ENCODE measurements at regions not wholly inside any gene's neighbourhood (a gene's known extent, or its start where the extent isn't known, plus 50 kb on each side); places are given as distances from the start of the nearest gene placed in this dataset.
"Not testable (repeated sequence)": the region's sequence is repeated elsewhere in the genome, so short reads cannot be mapped to it uniquely, and the experiment has no call there.

- Histone ChIP-seq H4K91ac (ENCODE audit: low read depth, low read length, poor library complexity) (no peak overlapping the region), H3K14ac (ENCODE audit: low read length) (no peak overlapping the region), H2BK15ac (ENCODE audit: low read length) (no peak overlapping the region), H3K18ac (ENCODE audit: low read length) (peak overlapping the region; percentile 50), H2AFZ (ENCODE audit: low read length) (no peak overlapping the region), H3K9me3 (replicated peaks in 1 of 2; ENCODE audit: control insufficient read depth in 2 of 2, insufficient read depth in 1 of 2, low read depth in 1 of 2, low read length in 2 of 2) (no peaks in the 10 kb centered on the region), H3K4me1 (ENCODE audit: control insufficient read depth in 2 of 2, insufficient read depth in 1 of 2, low read depth in 1 of 2, low read length in 2 of 2) (peaks cover 5 to 7% of the 10 kb centered on the region in 2 donors), H3K4me2 (ENCODE audit: insufficient read depth, low read length, poor library complexity, severe bottlenecking) (no peak overlapping the region), H3K9ac (ENCODE audit: low read depth, low read length, poor library complexity) (no peak overlapping the region), H3K27ac (replicated peaks; ENCODE audit: low read length) (no peak overlapping the region), H3K36me3 (replicated peaks in 1 of 2; ENCODE audit: control insufficient read depth in 2 of 2, insufficient read depth in 2 of 2, low read length in 2 of 2) (no peaks in the 10 kb centered on the region), H2BK5ac (ENCODE audit: low read length) (no peak overlapping the region), H3K4ac (ENCODE audit: low read length) (no peak overlapping the region), H3K79me1 (ENCODE audit: low read depth, low read length) (no peaks in the 10 kb centered on the region), H3K27me3 (ENCODE audit: control insufficient read depth in 3 of 3, insufficient read depth in 3 of 3, low read depth in 1 of 3, low read length in 3 of 3) (no peaks in the 10 kb centered on the region), H3K23ac (ENCODE audit: low read depth, low read length, poor library complexity) (no peak overlapping the region), H2AK5ac (ENCODE audit: low read depth, low read length) (no peak overlapping the region), H3K4me3 (ENCODE audit: low read length in 2 of 2) (no peak overlapping the region), H2BK120ac (ENCODE audit: low read depth, low read length) (no peak overlapping the region), H4K8ac (ENCODE audit: low read depth, low read length) (no peak overlapping the region), H2BK12ac (ENCODE audit: low read length) (no peak overlapping the region)
- WGBS, 2 donors (ENCODE audit: extremely low coverage in 2 of 2, insufficient read length in 2 of 2, insufficient replicate concordance in 1 of 2), result no CpG with 5 or more reads among the region's 19 CpGs
- DNase-seq (ENCODE audit: low spot score), result no peak
Observed at GRCh38 chr6:167219967-167220512, 62.3 kb upstream of the GPR31 start.

GRCh38 chr6:167221400-167222201 is 63.8 kb upstream of the GPR31 start:
- H2AFZ ChIP-seq (ENCODE audit: low read length), result no peak overlapping the region
- no peak for DNase-seq (ENCODE audit: low spot score)
- H2AK5ac ChIP-seq (ENCODE audit: low read depth, low read length), result peak overlapping the region; percentile 61
- H3K36me3 ChIP-seq (replicated peaks in 1 of 2; ENCODE audit: control insufficient read depth in 2 of 2, insufficient read depth in 2 of 2, low read length in 2 of 2), result no peaks in the 10 kb centered on the region
- H3K27me3 ChIP-seq (ENCODE audit: control insufficient read depth in 3 of 3, insufficient read depth in 3 of 3, low read depth in 1 of 3, low read length in 3 of 3), result no peaks in the 10 kb centered on the region
- peak overlapping the region; percentile 49 for H3K23ac ChIP-seq (ENCODE audit: low read depth, low read length, poor library complexity)
- no peak overlapping the region for H3K4me2 ChIP-seq (ENCODE audit: insufficient read depth, low read length, poor library complexity, severe bottlenecking)
- no peak overlapping the region for H3K14ac ChIP-seq (ENCODE audit: low read length)
- H2BK12ac ChIP-seq (ENCODE audit: low read length), result peak overlapping the region; percentile 52
- H4K8ac ChIP-seq (ENCODE audit: low read depth, low read length), result no peak overlapping the region
- H3K4me1 ChIP-seq (ENCODE audit: control insufficient read depth in 2 of 2, insufficient read depth in 1 of 2, low read depth in 1 of 2, low read length in 2 of 2), result peaks cover 7 to 18% of the 10 kb centered on the region in 2 donors
- H3K79me1 ChIP-seq (ENCODE audit: low read depth, low read length), result no peaks in the 10 kb centered on the region
- no CpG with 5 or more reads among the region's 19 CpGs for WGBS, 2 donors (ENCODE audit: extremely low coverage in 2 of 2, insufficient read length in 2 of 2, insufficient replicate concordance in 1 of 2)
- H4K91ac ChIP-seq (ENCODE audit: low read depth, low read length, poor library complexity), result peak overlapping the region; percentile 24
- H3K4ac ChIP-seq (ENCODE audit: low read length), result no peak overlapping the region
- no peak overlapping the region for H3K4me3 ChIP-seq (ENCODE audit: low read length in 2 of 2)
- peak overlapping the region; percentile 49 for H2BK5ac ChIP-seq (ENCODE audit: low read length)
- H3K9me3 ChIP-seq (replicated peaks in 1 of 2; ENCODE audit: control insufficient read depth in 2 of 2, insufficient read depth in 1 of 2, low read depth in 1 of 2, low read length in 2 of 2), result no peaks in the 10 kb centered on the region
- peak overlapping the region; percentile 84 for H3K18ac ChIP-seq (ENCODE audit: low read length)
- peak overlapping the region; percentile 76 for H2BK120ac ChIP-seq (ENCODE audit: low read depth, low read length)
- no peak overlapping the region for H3K27ac ChIP-seq (replicated peaks; ENCODE audit: low read length)
- no peak overlapping the region for H3K9ac ChIP-seq (ENCODE audit: low read depth, low read length, poor library complexity)
- peak overlapping the region; percentile 44 for H2BK15ac ChIP-seq (ENCODE audit: low read length)

GRCh38 chr6:167225566-167226382 is 65.3 kb upstream of the UNC93A start:
- not testable (repeated sequence) for H2AK5ac ChIP-seq (ENCODE audit: low read depth, low read length); H3K27ac ChIP-seq (replicated peaks; ENCODE audit: low read length); H2BK5ac ChIP-seq (ENCODE audit: low read length); H2BK120ac ChIP-seq (ENCODE audit: low read depth, low read length); H2BK12ac ChIP-seq (ENCODE audit: low read length); H3K9ac ChIP-seq (ENCODE audit: low read depth, low read length, poor library complexity); H4K91ac ChIP-seq (ENCODE audit: low read depth, low read length, poor library complexity); H3K4me3 ChIP-seq (ENCODE audit: low read length in 2 of 2); H3K4me2 ChIP-seq (ENCODE audit: insufficient read depth, low read length, poor library complexity, severe bottlenecking); H3K27me3 ChIP-seq (ENCODE audit: control insufficient read depth in 3 of 3, insufficient read depth in 3 of 3, low read depth in 1 of 3, low read length in 3 of 3); H3K23ac ChIP-seq (ENCODE audit: low read depth, low read length, poor library complexity); H3K36me3 ChIP-seq (replicated peaks in 1 of 2; ENCODE audit: control insufficient read depth in 2 of 2, insufficient read depth in 2 of 2, low read length in 2 of 2); H2AFZ ChIP-seq (ENCODE audit: low read length); H3K9me3 ChIP-seq (replicated peaks in 1 of 2; ENCODE audit: control insufficient read depth in 2 of 2, insufficient read depth in 1 of 2, low read depth in 1 of 2, low read length in 2 of 2); H3K14ac ChIP-seq (ENCODE audit: low read length); H2BK15ac ChIP-seq (ENCODE audit: low read length); DNase-seq (ENCODE audit: low spot score); H3K79me1 ChIP-seq (ENCODE audit: low read depth, low read length); H3K18ac ChIP-seq (ENCODE audit: low read length); H3K4ac ChIP-seq (ENCODE audit: low read length); H4K8ac ChIP-seq (ENCODE audit: low read depth, low read length)
- WGBS, 2 donors (ENCODE audit: extremely low coverage in 2 of 2, insufficient read length in 2 of 2, insufficient replicate concordance in 1 of 2), result no CpG with 5 or more reads among the region's 13 CpGs
- peaks cover 10 to 18% of the 10 kb centered on the region in 2 donors for H3K4me1 ChIP-seq (ENCODE audit: control insufficient read depth in 2 of 2, insufficient read depth in 1 of 2, low read depth in 1 of 2, low read length in 2 of 2)

GRCh38 chr6:167226383-167226685 is 64.8 kb upstream of the UNC93A start:
- Histone ChIP-seq H2BK5ac (ENCODE audit: low read length) (no peak overlapping the region), H3K36me3 (replicated peaks in 1 of 2; ENCODE audit: control insufficient read depth in 2 of 2, insufficient read depth in 2 of 2, low read length in 2 of 2) (no peaks in the 10 kb centered on the region), H2BK120ac (ENCODE audit: low read depth, low read length) (no peak overlapping the region), H3K79me1 (ENCODE audit: low read depth, low read length) (no peaks in the 10 kb centered on the region), H3K4me2 (ENCODE audit: insufficient read depth, low read length, poor library complexity, severe bottlenecking) (no peak overlapping the region), H3K4ac (ENCODE audit: low read length) (no peak overlapping the region), H2AFZ (ENCODE audit: low read length) (no peak overlapping the region), H3K27me3 (ENCODE audit: control insufficient read depth in 3 of 3, insufficient read depth in 3 of 3, low read depth in 1 of 3, low read length in 3 of 3) (no peaks in the 10 kb centered on the region), H2BK12ac (ENCODE audit: low read length) (no peak overlapping the region), H2AK5ac (ENCODE audit: low read depth, low read length) (no peak overlapping the region), H3K14ac (ENCODE audit: low read length) (no peak overlapping the region), H4K91ac (ENCODE audit: low read depth, low read length, poor library complexity) (no peak overlapping the region), H3K9ac (ENCODE audit: low read depth, low read length, poor library complexity) (no peak overlapping the region), H4K8ac (ENCODE audit: low read depth, low read length) (no peak overlapping the region), H3K27ac (replicated peaks; ENCODE audit: low read length) (no peak overlapping the region), H3K18ac (ENCODE audit: low read length) (no peak overlapping the region), H3K9me3 (replicated peaks in 1 of 2; ENCODE audit: control insufficient read depth in 2 of 2, insufficient read depth in 1 of 2, low read depth in 1 of 2, low read length in 2 of 2) (no peaks in the 10 kb centered on the region), H3K4me1 (ENCODE audit: control insufficient read depth in 2 of 2, insufficient read depth in 1 of 2, low read depth in 1 of 2, low read length in 2 of 2) (peaks cover 10 to 18% of the 10 kb centered on the region in 2 donors), H2BK15ac (ENCODE audit: low read length) (no peak overlapping the region), H3K23ac (ENCODE audit: low read depth, low read length, poor library complexity) (no peak overlapping the region), H3K4me3 (ENCODE audit: low read length in 2 of 2) (no peak overlapping the region)
- no CpG with 5 or more reads among the region's 3 CpGs for WGBS, 2 donors (ENCODE audit: extremely low coverage in 2 of 2, insufficient read length in 2 of 2, insufficient replicate concordance in 1 of 2)
- DNase-seq (ENCODE audit: low spot score), result no peak
